CD4-positive, CD25-positive, alpha-beta regulatory T cell (primary cell): ENCODE measurements at regions not wholly inside any gene's neighbourhood (a gene's known extent, or its start where the extent isn't known, plus 50 kb on each side); places are given as distances from the start of the nearest gene placed in this dataset.

Experiments used
- ATAC-seq, 2 donors: fragments of 150-1000 bp; cut with Tn5 transposase; one replicate each; pipeline ENCODE4 v1.10.0; 2021; ENCODE audit warnings: low read depth in 2 of 2, moderate number of reproducible peaks in 2 of 2, moderate library complexity in 1 of 2
- DNase-seq, 3 donors: peaks; one replicate each; pipeline versions ENCODE4 v3.0.0 to v3.0.0-alpha.2; 2012 to 2022; ENCODE audit warnings: mixed read lengths in 1 of 3
- H3K27ac ChIP-seq: one replicate; pipeline ENCODE4 v1.7.0; 2013; ENCODE audit warnings: mild to moderate bottlenecking, low read length; ENCODE audit not compliant: insufficient read depth, poor library complexity, severe bottlenecking
- H3K27me3 ChIP-seq: one replicate; pipeline ENCODE4 v1.7.0; 2013; ENCODE audit warnings: low read length; ENCODE audit not compliant: control insufficient read depth, insufficient read depth
- H3K36me3 ChIP-seq: one replicate; pipeline ENCODE4 v1.7.0; 2013; ENCODE audit warnings: mild to moderate bottlenecking, low read length, moderate library complexity; ENCODE audit not compliant: control insufficient read depth, insufficient read depth
- H3K4me1 ChIP-seq: 2 replicates; pipeline ENCODE4 v1.7.0; 2013; ENCODE audit warnings: mild to moderate bottlenecking, low read length; ENCODE audit not compliant: insufficient read depth, control insufficient read depth, poor library complexity, severe bottlenecking
- H3K4me3 ChIP-seq: one replicate; pipeline ENCODE4 v1.7.0; 2013; ENCODE audit warnings: low read depth, mild to moderate bottlenecking, low read length, moderate library complexity
- H3K9me3 ChIP-seq, 2 experiments: 1 replicate in 1 of 2; 2 replicates in 1 of 2; pipeline ENCODE4 v1.7.0; 2013; ENCODE audit warnings: low read length in 2 of 2, mild to moderate bottlenecking in 1 of 2, moderate library complexity in 1 of 2; ENCODE audit not compliant: control insufficient read depth in 2 of 2
- H3K27ac Mint-ChIP-seq, 3 donors: one replicate each; pipeline ENCODE4 v1.8.0; 2020 to 2022; ENCODE audit warnings: mild to moderate bottlenecking in 3 of 3, mixed read lengths in 3 of 3, moderate library complexity in 2 of 3
- H3K27me3 Mint-ChIP-seq: one replicate; pipeline ENCODE4 v1.8.0; 2022; ENCODE audit warnings: mild to moderate bottlenecking, mixed read lengths
- H3K36me3 Mint-ChIP-seq: one replicate; pipeline ENCODE4 v1.8.0; 2020; ENCODE audit warnings: mixed read lengths
- H3K4me1 Mint-ChIP-seq, 4 donors: one replicate each; pipeline ENCODE4 v1.8.0; 2020 to 2022; ENCODE audit warnings: mixed read lengths in 4 of 4, mild to moderate bottlenecking in 1 of 4
- H3K4me3 Mint-ChIP-seq, 4 donors: one replicate each; pipeline ENCODE4 v1.8.0; 2020 to 2022; ENCODE audit warnings: mild to moderate bottlenecking in 4 of 4, mixed read lengths in 4 of 4, moderate library complexity in 3 of 4
- H3K9me3 Mint-ChIP-seq, 7 donors: one replicate each; pipeline ENCODE4 v1.8.0; 2020 to 2022; ENCODE audit warnings: mixed read lengths in 7 of 7, mild to moderate bottlenecking in 3 of 7, moderate library complexity in 2 of 7

GRCh38 chr1:190583862-190584261 lies 106.2 kb upstream of the BRINP3 start:
- H3K27ac ChIP-seq = no peak overlapping the region
- ATAC-seq (no peak), DNase-seq (no peak)
- Mint-ChIP-seq H3K4me3 (no peak overlapping the region), H3K36me3 (no peaks in the 10 kb centered on the region), H3K9me3 (peaks cover under 1 to 17% (median 8%) of the 10 kb centered on the region in 7 donors), H3K27ac (no peak overlapping the region), H3K27me3 (no peaks in the 10 kb centered on the region), H3K4me1 (no peaks in the 10 kb centered on the region)
- no peaks in the 10 kb centered on the region for H3K9me3 ChIP-seq
- H3K36me3 ChIP-seq = no peaks in the 10 kb centered on the region
- H3K4me1 ChIP-seq = no peaks in the 10 kb centered on the region
- H3K27me3 ChIP-seq = no peaks in the 10 kb centered on the region
- no peak overlapping the region for H3K4me3 ChIP-seq

GRCh38 chr1:190588424-190588823 lies 110.8 kb upstream of the BRINP3 start:
- no peaks in the 10 kb centered on the region for H3K27me3 ChIP-seq
- H3K36me3 ChIP-seq = no peaks in the 10 kb centered on the region
- ATAC-seq (no peak), DNase-seq (no peak)
- H3K4me1 Mint-ChIP-seq = peaks cover 0 to 6% (median 0%) of the 10 kb centered on the region in 4 donors
- no peak overlapping the region for H3K27ac Mint-ChIP-seq
- H3K9me3 Mint-ChIP-seq = peaks cover 1 to 21% (median 4%) of the 10 kb centered on the region in 7 donors
- peaks cover 0 to 6% of the 10 kb centered on the region in 2 experiments for H3K9me3 ChIP-seq
- H3K4me3 ChIP-seq = no peak overlapping the region
- H3K36me3 Mint-ChIP-seq = no peaks in the 10 kb centered on the region
- H3K27ac ChIP-seq = no peak overlapping the region
- no peak overlapping the region for H3K4me3 Mint-ChIP-seq
- H3K4me1 ChIP-seq = no peaks in the 10 kb centered on the region
- no peaks in the 10 kb centered on the region for H3K27me3 Mint-ChIP-seq

GRCh38 chr1:190595438-190595837 lies 117.8 kb upstream of the BRINP3 start:
- H3K27ac ChIP-seq = no peak overlapping the region
- no peaks in the 10 kb centered on the region for H3K36me3 Mint-ChIP-seq
- H3K4me3 Mint-ChIP-seq = no peak overlapping the region
- DNase-seq (no peak), ATAC-seq (no peak)
- H3K4me1 Mint-ChIP-seq = peaks cover 0 to 6% (median 0%) of the 10 kb centered on the region in 4 donors
- H3K27me3 ChIP-seq = no peaks in the 10 kb centered on the region
- no peaks in the 10 kb centered on the region for H3K27me3 Mint-ChIP-seq
- peaks cover 0 to 6% of the 10 kb centered on the region in 2 experiments for H3K9me3 ChIP-seq
- H3K9me3 Mint-ChIP-seq = peaks cover 0 to 15% (median 4%) of the 10 kb centered on the region in 7 donors
- H3K36me3 ChIP-seq = no peaks in the 10 kb centered on the region
- H3K4me3 ChIP-seq = no peak overlapping the region
- H3K27ac Mint-ChIP-seq = no peak overlapping the region
- no peaks in the 10 kb centered on the region for H3K4me1 ChIP-seq

- DNase-seq (no peak), ATAC-seq (no peak)
- H3K4me3 Mint-ChIP-seq = no peak overlapping the region
- no peaks in the 10 kb centered on the region for H3K27me3 ChIP-seq
- no peaks in the 10 kb centered on the region for H3K36me3 Mint-ChIP-seq
- no peak overlapping the region for H3K27ac ChIP-seq
- no peaks in the 10 kb centered on the region for H3K9me3 ChIP-seq
- H3K4me3 ChIP-seq = no peak overlapping the region
- no peaks in the 10 kb centered on the region for H3K4me1 Mint-ChIP-seq
- H3K36me3 ChIP-seq = no peaks in the 10 kb centered on the region
- H3K27ac Mint-ChIP-seq = no peak overlapping the region
- H3K4me1 ChIP-seq = no peaks in the 10 kb centered on the region
- H3K9me3 Mint-ChIP-seq = peaks cover 0 to 15% (median 4%) of the 10 kb centered on the region in 7 donors
- no peaks in the 10 kb centered on the region for H3K27me3 Mint-ChIP-seq
These were observed 119.6 kb upstream of the BRINP3 start for GRCh38 chr1:190597294-190597693.

GRCh38 chr1:190599670-190600069 lies 122.0 kb upstream of the BRINP3 start:
- no peaks in the 10 kb centered on the region for H3K27me3 ChIP-seq
- Mint-ChIP-seq H3K4me3 (no peak overlapping the region), H3K4me1 (no peaks in the 10 kb centered on the region), H3K27me3 (no peaks in the 10 kb centered on the region), H3K36me3 (no peaks in the 10 kb centered on the region), H3K27ac (no peak overlapping the region), H3K9me3 (peaks cover 0 to 15% (median 4%) of the 10 kb centered on the region in 7 donors)
- H3K27ac ChIP-seq = no peak overlapping the region
- no peaks in the 10 kb centered on the region for H3K4me1 ChIP-seq
- DNase-seq (no peak), ATAC-seq (no peak)
- no peak overlapping the region for H3K4me3 ChIP-seq
- no peaks in the 10 kb centered on the region for H3K9me3 ChIP-seq
- H3K36me3 ChIP-seq = no peaks in the 10 kb centered on the region

GRCh38 chr1:190602325-190602724 lies 124.7 kb upstream of the BRINP3 start:
- Histone ChIP-seq H3K9me3 (no peaks in the 10 kb centered on the region), H3K4me1 (no peaks in the 10 kb centered on the region), H3K27ac (no peak overlapping the region), H3K27me3 (no peaks in the 10 kb centered on the region), H3K36me3 (no peaks in the 10 kb centered on the region), H3K4me3 (no peak overlapping the region)
- ATAC-seq (no peak), DNase-seq (no peak)
- H3K27me3 Mint-ChIP-seq = no peaks in the 10 kb centered on the region
- H3K9me3 Mint-ChIP-seq = peaks cover 0 to 7% (median 3%) of the 10 kb centered on the region in 7 donors
- H3K4me3 Mint-ChIP-seq = no peak overlapping the region
- no peaks in the 10 kb centered on the region for H3K4me1 Mint-ChIP-seq
- H3K27ac Mint-ChIP-seq = no peak overlapping the region
- H3K36me3 Mint-ChIP-seq = no peaks in the 10 kb centered on the region

- DNase-seq (no peak), ATAC-seq (no peak)
- Histone ChIP-seq H3K27ac (no peak overlapping the region), H3K9me3 (no peaks in the 10 kb centered on the region), H3K4me3 (no peak overlapping the region), H3K36me3 (no peaks in the 10 kb centered on the region), H3K27me3 (no peaks in the 10 kb centered on the region), H3K4me1 (no peaks in the 10 kb centered on the region)
- no peaks in the 10 kb centered on the region for H3K36me3 Mint-ChIP-seq
- peaks cover 0 to 8% (median 2%) of the 10 kb centered on the region in 7 donors for H3K9me3 Mint-ChIP-seq
- no peaks in the 10 kb centered on the region for H3K27me3 Mint-ChIP-seq
- H3K4me3 Mint-ChIP-seq = no peak overlapping the region
- H3K4me1 Mint-ChIP-seq = no peaks in the 10 kb centered on the region
- H3K27ac Mint-ChIP-seq = no peak overlapping the region
These were observed 130.6 kb upstream of the BRINP3 start for GRCh38 chr1:190608282-190608681.

GRCh38 chr1:190615818-190616217 lies 138.2 kb upstream of the BRINP3 start:
- no peaks in the 10 kb centered on the region for H3K27me3 Mint-ChIP-seq
- H3K9me3 ChIP-seq = peaks cover 0 to 7% of the 10 kb centered on the region in 2 experiments
- H3K4me1 ChIP-seq = no peaks in the 10 kb centered on the region
- ATAC-seq (no peak), DNase-seq (no peak)
- no peaks in the 10 kb centered on the region for H3K27me3 ChIP-seq
- H3K27ac Mint-ChIP-seq = no peak overlapping the region
- H3K4me1 Mint-ChIP-seq = no peaks in the 10 kb centered on the region
- H3K27ac ChIP-seq = no peak overlapping the region
- H3K36me3 ChIP-seq = no peaks in the 10 kb centered on the region
- peaks cover 0 to 24% (median 1%) of the 10 kb centered on the region in 7 donors for H3K9me3 Mint-ChIP-seq
- H3K4me3 ChIP-seq = no peak overlapping the region
- H3K36me3 Mint-ChIP-seq = no peaks in the 10 kb centered on the region
- no peak overlapping the region for H3K4me3 Mint-ChIP-seq
